GM12878 (cell line): ENCODE measurements at regions not wholly inside any gene's neighbourhood (a gene's known extent, or its start where the extent isn't known, plus 50 kb on each side); places are given as distances from the start of the nearest gene placed in this dataset.

Experiments
- ATAC-seq: fragments of 200-7000 bp; cut with Tn5 transposase; 3 replicates; pipeline ENCODE4 v1.9.1; 2020; ENCODE audit warnings: mild to moderate bottlenecking, moderate library complexity
- BruUV-seq: library from RNA; stranded (reverse); fragments of 400-500 nt; replicated peaks from 2 replicates; lab custom pipeline; 2021; lab: Mats Ljungman, UMichigan
- CTCF ChIA-PET: fragments of 300-600 bp; sonication (Branson Sonifier 250); formaldehyde crosslinking; extraction: SDS; loops from one replicate; lab custom pipeline; 2021; ENCODE audit warnings: inconsistent platforms; lab: Yijun Ruan, JAX
- POLR2A ChIA-PET: fragments of 350-600 bp; formaldehyde crosslinking; extraction: SDS; loops from one replicate; lab custom pipeline; 2021; ENCODE audit warnings: inconsistent platforms; lab: Charles Lee
- RAD21 ChIA-PET: fragments of 300-600 bp; sonication (Branson Sonifier 250); formaldehyde crosslinking; loops from one replicate; lab custom pipeline; 2023; ENCODE audit warnings: antibody characterized with exemption; ENCODE audit not compliant: unreplicated experiment; lab: Charles Lee
- SMC1A ChIA-PET: fragments of 300-600 bp; sonication (Branson Sonifier 250); formaldehyde crosslinking; loops from one replicate; lab custom pipeline; 2023; ENCODE audit not compliant: unreplicated experiment, uncharacterized antibody; lab: Charles Lee
- DNase-seq: peaks from one replicate; pipeline ENCODE4 v3.0.0-alpha.2; 2011; ENCODE audit warnings: low read depth, low spot score
- FAIRE-seq: peaks from 3 replicates; lab custom pipeline; 2011; peaks lifted over from hg19 to GRCh38; lab: Jason Lieb, UNC
- H2AFZ ChIP-seq: 2 replicates; pipeline ENCODE4 v1.6.0; 2011; ENCODE audit warnings: low read depth, low read length, control low read depth; ENCODE audit not compliant: control insufficient read depth
- H3K27ac ChIP-seq: 2 replicates; pipeline ENCODE4 v1.5.1; 2011; ENCODE audit warnings: control low read depth; ENCODE audit not compliant: control insufficient read depth, insufficient read depth
- H3K27me3 ChIP-seq, 2 experiments: replicated peaks in 1 of 2; 2 replicates each; pipeline versions ENCODE4 v1.6.0 to v1.6.1; 2011; ENCODE audit warnings: low read length in 1 of 2; ENCODE audit not compliant: control insufficient read depth in 2 of 2, insufficient read depth in 2 of 2
- H3K36me3 ChIP-seq, 2 experiments: 2 replicates each; pipeline ENCODE4 v1.5.1; 2011; ENCODE audit warnings: low read length in 1 of 2; ENCODE audit not compliant: control insufficient read depth in 2 of 2, insufficient read depth in 2 of 2
- H3K4me1 ChIP-seq: 2 replicates; pipeline ENCODE4 v1.6.1; 2011; ENCODE audit warnings: mild to moderate bottlenecking, low read length, moderate library complexity, mixed read lengths; ENCODE audit not compliant: control insufficient read depth, insufficient read depth
- H3K4me2 ChIP-seq: 2 replicates; pipeline ENCODE4 v1.6.0; 2011; ENCODE audit warnings: control low read depth; ENCODE audit not compliant: control insufficient read depth, insufficient read depth
- H3K4me3 ChIP-seq: fragments of 200-600 bp; sonication (generic); 2 replicates; pipeline ENCODE4 v1.5.1; 2016
- H3K79me2 ChIP-seq: 2 replicates; pipeline ENCODE4 v1.6.0; 2011; ENCODE audit warnings: low read length; ENCODE audit not compliant: control insufficient read depth, insufficient read depth
- H3K9ac ChIP-seq: 2 replicates; pipeline ENCODE4 v1.8.0; 2011; ENCODE audit warnings: low read length, control low read depth, mixed read lengths; ENCODE audit not compliant: control insufficient read depth, insufficient read depth
- H3K9me3 ChIP-seq: replicated peaks from 3 replicates; pipeline ENCODE4 v1.5.1; 2011; ENCODE audit warnings: mild to moderate bottlenecking, low read length; ENCODE audit not compliant: control insufficient read depth, insufficient read depth
- H4K20me1 ChIP-seq: 2 replicates; pipeline ENCODE4 v1.6.0; 2011; ENCODE audit not compliant: control insufficient read depth, insufficient read depth
- BHLHE40 ChIP-seq, 2 experiments: fragments of 450-650 bp in 1 of 2; IDR thresholded peaks; 2 replicates each; pipeline ENCODE4 v1.6.1; 2011 to 2017; ENCODE audit warnings: low read depth in 2 of 2, borderline replicate concordance in 1 of 2, improper control_type of control experiment in 1 of 2, low read length in 1 of 2, mild to moderate bottlenecking in 1 of 2
- CUX1 ChIP-seq: IDR thresholded peaks from 2 replicates; pipeline ENCODE4 v1.6.1; 2012; ENCODE audit warnings: improper control_type of control experiment, low read depth, low read length; ENCODE audit not compliant: insufficient replicate concordance
- LARP7 ChIP-seq: fragments of 450-650 bp; IDR thresholded peaks from 2 replicates; pipeline ENCODE4 v1.6.1; 2017; ENCODE audit warnings: mild to moderate bottlenecking
- MEF2A ChIP-seq: IDR thresholded peaks from 2 replicates; pipeline ENCODE4 v1.6.1; 2011; ENCODE audit warnings: low read depth, mild to moderate bottlenecking, low read length, moderate library complexity; ENCODE audit not compliant: insufficient read depth
- MXI1 ChIP-seq: fragments of 150-350 bp; IDR thresholded peaks from 2 replicates; pipeline ENCODE4 v1.6.1; 2011; ENCODE audit warnings: low read depth, mild to moderate bottlenecking, inconsistent platforms, low read length, improper control_type of control experiment
- NR2C1 ChIP-seq: fragments of 450-650 bp; IDR thresholded peaks from 2 replicates; pipeline ENCODE4 v1.6.1; 2017; ENCODE audit warnings: antibody characterized with exemption, mild to moderate bottlenecking, moderate library complexity
- RAD51 ChIP-seq: fragments of 450-650 bp; IDR thresholded peaks from 2 replicates; pipeline ENCODE4 v1.6.1; 2016; ENCODE audit warnings: moderate library complexity, mild to moderate bottlenecking, inconsistent platforms
- RELB ChIP-seq: fragments of 450-650 bp; IDR thresholded peaks from 2 replicates; pipeline ENCODE4 v1.6.1; 2017; ENCODE audit warnings: low read depth, mild to moderate bottlenecking, moderate library complexity
- SIN3A ChIP-seq: IDR thresholded peaks from 2 replicates; pipeline ENCODE4 v1.6.1; 2012; ENCODE audit warnings: low read depth, low read length, improper control_type of control experiment
- SKIL ChIP-seq: fragments of 450-650 bp; IDR thresholded peaks from 2 replicates; pipeline ENCODE4 v1.6.1; 2017; ENCODE audit warnings: mild to moderate bottlenecking, low read depth, inconsistent platforms; ENCODE audit not compliant: poor library complexity, severe bottlenecking
- SPI1 ChIP-seq: IDR thresholded peaks from 2 replicates; pipeline ENCODE4 v1.6.1; 2011; ENCODE audit warnings: low read depth, mild to moderate bottlenecking, low read length, moderate library complexity, borderline replicate concordance; ENCODE audit not compliant: insufficient read depth
- SREBF1 ChIP-seq: IDR thresholded peaks from 2 replicates; pipeline ENCODE4 v1.6.1; 2012; ENCODE audit warnings: mild to moderate bottlenecking, low read length
- WGBS: methylation state at CpG from one replicate; pipeline ENCODE4 v1.1.6; 2016; ENCODE audit warnings: low lambda C conversion rate; ENCODE audit not compliant: insufficient replicate concordance, insufficient coverage; ENCODE audit errors: missing lambda C conversion rate; 5-methylcytosine and 5-hydroxymethylcytosine counted together
- in situ Hi-C: fragments of 300-500 bp; cut with MboI; formaldehyde crosslinking; loops from 9 replicates; pipeline ENCODE4 v1.14.3; 2018; ENCODE audit warnings: mixed read lengths
- intact Hi-C: fragments of 100-400 bp; cut with micrococcal nuclease; formaldehyde crosslinking; loops from one replicate; pipeline ENCODE4 v1.14.2; 2022; ENCODE audit not compliant: unreplicated experiment

GRCh38 chr5:16383544-16384052 lies 82.0 kb downstream of the ZNF622 start:
- no TSS peak for BruUV-seq
- POLR2A ChIA-PET, result no interaction called here

More at GRCh38 chr5:16383544-16384052, 82.0 kb downstream of the ZNF622 start:
- Histone ChIP-seq H3K9me3 (no peaks in the 10 kb centered on the region), H2AFZ (no peak overlapping the region), H3K36me3 (no peaks in the 10 kb centered on the region), H4K20me1 (no peaks in the 10 kb centered on the region), H3K9ac (no peak overlapping the region), H3K27ac (no peak overlapping the region), H3K27me3 (no peaks in the 10 kb centered on the region), H3K4me1 (no peaks in the 10 kb centered on the region), H3K4me3 (no peak overlapping the region), H3K4me2 (no peak overlapping the region), H3K79me2 (no peaks in the 10 kb centered on the region)
- DNase-seq (no peak), FAIRE-seq (no peak), ATAC-seq (no peak)
- ChIA-PET RAD21 (no interaction called here), SMC1A (no interaction called here), CTCF (interaction anchor here (0.6 kb wide), 1 partner anchor 39 kb away, joined by 3 read pairs; no protein-coding TSS in a partner anchor)
- WGBS, result 56% methylated on average over 2 of the region's 2 CpGs
- TF ChIP-seq BHLHE40 (IDR thresholded peaks at IDR 0.05; ENCODE audit: borderline replicate concordance in 1 of 2, low read depth in 2 of 2, low read length in 1 of 2) (no peak), SIN3A (no peak), LARP7 (no peak), CUX1 (no peak), MXI1 (no peak), SKIL (no peak), RELB (no peak), RAD51 (no peak), SPI1 (no peak), MEF2A (no peak), NR2C1 (no peak), SREBF1 (no peak)
- in situ Hi-C loops, result no loop called here
- intact Hi-C loops, result no loop called here
